Suppressor macrophage treated with lipopolysaccharide for 1 hour (primary cell): ENCODE measurements at regions not wholly inside any gene's neighbourhood (a gene's known extent, or its start where the extent isn't known, plus 50 kb on each side); places are given as distances from the start of the nearest gene placed in this dataset.

Source experiments
- DNase-seq, 3 donors: peaks; one replicate each; pipeline ENCODE4 v3.0.0-alpha.2; 2020 to 2022

GRCh38 chr10:92792661-92793060, 55.7 kb upstream of the EXOC6 start:
- no peak for DNase-seq
